ENCODE measurements at regions not wholly inside any gene's neighbourhood (a gene's known extent, or its start where the extent isn't known, plus 50 kb on each side); places are given as distances from the start of the nearest gene placed in this dataset.

- no peak for DNase-seq
- Histone ChIP-seq H3K4me1 (peaks cover 0 to 3% (median 0%) of the 10 kb centered on the region in 4 donors), H3K36me3 (no peaks in the 10 kb centered on the region), H3K9me3 (no peaks in the 10 kb centered on the region), H3K27me3 (no peaks in the 10 kb centered on the region), H3K27ac (no peak overlapping the region), H3K4me3 (no peak overlapping the region)
- in situ Hi-C loops (cut with MboI; ENCODE audit: low pct_ligation_motif_present in 1 of 4, low pct_unique_long_range_greater_than_20kb in 1 of 4, low sequenced_read_pairs in 3 of 4): no loop called here
- intact Hi-C loops (cut with DNase I; ENCODE audit: low total_unique reads): no loop called here
- TF ChIP-seq POLR2A (IDR thresholded peaks at IDR 0.05) (no peak), POLR2AphosphoS5 (IDR thresholded peaks at IDR 0.05) (no peak), CTCF (IDR thresholded peaks at IDR 0.05) (no peak), EP300 (IDR thresholded peaks at IDR 0.05; ENCODE audit: low read depth) (no peak)
- WGBS, 2 donors (ENCODE audit: low coverage in 1 of 2): 50 to 58% methylated on average over 2 of the region's 2 CpGs
Measured at GRCh38 chr6:54041239-54041638, 70.0 kb upstream of the MLIP start.

- H3K27me3 ChIP-seq: no peaks in the 10 kb centered on the region
- WGBS, 2 donors (ENCODE audit: low coverage in 1 of 2): 73 to 78% methylated on average over 3 of the region's 3 CpGs
- H3K27ac ChIP-seq: no peak overlapping the region
- intact Hi-C loops (cut with DNase I; ENCODE audit: low total_unique reads): no loop called here
- TF ChIP-seq POLR2A (IDR thresholded peaks at IDR 0.05): no peak
- TF ChIP-seq EP300 (IDR thresholded peaks at IDR 0.05; ENCODE audit: low read depth): no peak
- TF ChIP-seq CTCF (IDR thresholded peaks at IDR 0.05): no peak
- no peak for TF ChIP-seq POLR2AphosphoS5 (IDR thresholded peaks at IDR 0.05)
- in situ Hi-C loops (cut with MboI; ENCODE audit: low pct_ligation_motif_present in 1 of 4, low pct_unique_long_range_greater_than_20kb in 1 of 4, low sequenced_read_pairs in 3 of 4): no loop called here
- no peak for DNase-seq
- H3K9me3 ChIP-seq: no peaks in the 10 kb centered on the region
- H3K4me3 ChIP-seq: no peak overlapping the region
- no peaks in the 10 kb centered on the region for H3K36me3 ChIP-seq
- H3K4me1 ChIP-seq: peaks cover 0 to 3% (median 0%) of the 10 kb centered on the region in 4 donors
Measured at GRCh38 chr6:54043360-54043759, 67.9 kb upstream of the MLIP start.

- H3K9me3 ChIP-seq: no peaks in the 10 kb centered on the region
- peaks cover 0 to 3% (median 0%) of the 10 kb centered on the region in 4 donors for H3K4me1 ChIP-seq
- WGBS, 2 donors (ENCODE audit: low coverage in 1 of 2): 67 to 81% methylated on average over 2 of the region's 2 CpGs
- H3K4me3 ChIP-seq: no peak overlapping the region
- intact Hi-C loops (cut with DNase I; ENCODE audit: low total_unique reads): no loop called here
- no peaks in the 10 kb centered on the region for H3K36me3 ChIP-seq
- H3K27ac ChIP-seq: no peak overlapping the region
- DNase-seq: no peak
- in situ Hi-C loops (cut with MboI; ENCODE audit: low pct_ligation_motif_present in 1 of 4, low pct_unique_long_range_greater_than_20kb in 1 of 4, low sequenced_read_pairs in 3 of 4): no loop called here
- TF ChIP-seq EP300 (IDR thresholded peaks at IDR 0.05; ENCODE audit: low read depth) (no peak), POLR2A (IDR thresholded peaks at IDR 0.05) (no peak), POLR2AphosphoS5 (IDR thresholded peaks at IDR 0.05) (no peak), CTCF (IDR thresholded peaks at IDR 0.05) (no peak)
- no peaks in the 10 kb centered on the region for H3K27me3 ChIP-seq
Measured at GRCh38 chr6:54044059-54044458, 67.2 kb upstream of the MLIP start.

GRCh38 chr6:54048782-54049181, 62.5 kb upstream of the MLIP start:
- intact Hi-C loops (cut with DNase I; ENCODE audit: low total_unique reads): no loop called here
- TF ChIP-seq CTCF (IDR thresholded peaks at IDR 0.05): no peak
- no peak for TF ChIP-seq EP300 (IDR thresholded peaks at IDR 0.05; ENCODE audit: low read depth)
- no peak for TF ChIP-seq POLR2AphosphoS5 (IDR thresholded peaks at IDR 0.05)
- TF ChIP-seq POLR2A (IDR thresholded peaks at IDR 0.05): no peak
- no peaks in the 10 kb centered on the region for H3K9me3 ChIP-seq
- H3K4me1 ChIP-seq: peaks cover 0 to 11% (median 4%) of the 10 kb centered on the region in 4 donors
- no peaks in the 10 kb centered on the region for H3K27me3 ChIP-seq
- no peak overlapping the region for H3K4me3 ChIP-seq
- H3K36me3 ChIP-seq: no peaks in the 10 kb centered on the region
- no peak overlapping the region for H3K27ac ChIP-seq
- in situ Hi-C loops (cut with MboI; ENCODE audit: low pct_ligation_motif_present in 1 of 4, low pct_unique_long_range_greater_than_20kb in 1 of 4, low sequenced_read_pairs in 3 of 4): no loop called here
- no peak for DNase-seq
